PFSK-1 (cell line): ENCODE measurements at regions not wholly inside any gene's neighbourhood (a gene's known extent, or its start where the extent isn't known, plus 50 kb on each side); places are given as distances from the start of the nearest gene placed in this dataset.

ENCODE experiments used
- FOXP2 ChIP-seq: optimal IDR thresholded peaks from 2 replicates; pipeline ENCODE3; 2011; ENCODE audit warnings: borderline replicate concordance, control low read depth, inconsistent platforms; ENCODE audit not compliant: insufficient read depth; ENCODE audit errors: extremely low read length, extremely low read depth
- POLR2AphosphoS5 ChIP-seq: IDR thresholded peaks from 2 replicates; pipeline ENCODE4 v1.6.1; 2012; ENCODE audit warnings: low read depth, mild to moderate bottlenecking, control low read depth, low read length, moderate library complexity
- SIN3A ChIP-seq: IDR thresholded peaks from 2 replicates; pipeline ENCODE4 v1.6.1; 2012; ENCODE audit warnings: mild to moderate bottlenecking, low read length, moderate library complexity, borderline replicate concordance; ENCODE audit not compliant: insufficient read depth
- TAF1 ChIP-seq: IDR thresholded peaks from 2 replicates; pipeline ENCODE4 v1.6.1; 2012; ENCODE audit warnings: low read length, control low read depth, borderline replicate concordance; ENCODE audit not compliant: insufficient read depth
- TF ChIP-seq, protein P1 (sequence below), 2 experiments: IDR thresholded peaks; 2 replicates each; pipeline versions ENCODE4 v1.6.1 to v1.8.0; 2011 to 2012; ENCODE audit warnings: low read depth in 2 of 2, low read length in 2 of 2, control low read depth in 1 of 2, inconsistent platforms in 1 of 2, mild to moderate bottlenecking in 1 of 2, moderate library complexity in 1 of 2; ENCODE audit not compliant: insufficient read depth in 1 of 2

GRCh38 chr21:38591218-38591537 lies 92.9 kb upstream of the ERG start:
- TF ChIP-seq, protein P1, sequence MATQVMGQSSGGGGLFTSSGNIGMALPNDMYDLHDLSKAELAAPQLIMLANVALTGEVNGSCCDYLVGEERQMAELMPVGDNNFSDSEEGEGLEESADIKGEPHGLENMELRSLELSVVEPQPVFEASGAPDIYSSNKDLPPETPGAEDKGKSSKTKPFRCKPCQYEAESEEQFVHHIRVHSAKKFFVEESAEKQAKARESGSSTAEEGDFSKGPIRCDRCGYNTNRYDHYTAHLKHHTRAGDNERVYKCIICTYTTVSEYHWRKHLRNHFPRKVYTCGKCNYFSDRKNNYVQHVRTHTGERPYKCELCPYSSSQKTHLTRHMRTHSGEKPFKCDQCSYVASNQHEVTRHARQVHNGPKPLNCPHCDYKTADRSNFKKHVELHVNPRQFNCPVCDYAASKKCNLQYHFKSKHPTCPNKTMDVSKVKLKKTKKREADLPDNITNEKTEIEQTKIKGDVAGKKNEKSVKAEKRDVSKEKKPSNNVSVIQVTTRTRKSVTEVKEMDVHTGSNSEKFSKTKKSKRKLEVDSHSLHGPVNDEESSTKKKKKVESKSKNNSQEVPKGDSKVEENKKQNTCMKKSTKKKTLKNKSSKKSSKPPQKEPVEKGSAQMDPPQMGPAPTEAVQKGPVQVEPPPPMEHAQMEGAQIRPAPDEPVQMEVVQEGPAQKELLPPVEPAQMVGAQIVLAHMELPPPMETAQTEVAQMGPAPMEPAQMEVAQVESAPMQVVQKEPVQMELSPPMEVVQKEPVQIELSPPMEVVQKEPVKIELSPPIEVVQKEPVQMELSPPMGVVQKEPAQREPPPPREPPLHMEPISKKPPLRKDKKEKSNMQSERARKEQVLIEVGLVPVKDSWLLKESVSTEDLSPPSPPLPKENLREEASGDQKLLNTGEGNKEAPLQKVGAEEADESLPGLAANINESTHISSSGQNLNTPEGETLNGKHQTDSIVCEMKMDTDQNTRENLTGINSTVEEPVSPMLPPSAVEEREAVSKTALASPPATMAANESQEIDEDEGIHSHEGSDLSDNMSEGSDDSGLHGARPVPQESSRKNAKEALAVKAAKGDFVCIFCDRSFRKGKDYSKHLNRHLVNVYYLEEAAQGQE (IDR thresholded peaks at IDR 0.05; ENCODE audit: insufficient read depth in 1 of 2, low read depth in 2 of 2, low read length in 2 of 2) = no peak
- no peak for TF ChIP-seq TAF1
- TF ChIP-seq SIN3A = no peak
- no peak for TF ChIP-seq FOXP2
- TF ChIP-seq POLR2AphosphoS5 = no peak

DNA sequence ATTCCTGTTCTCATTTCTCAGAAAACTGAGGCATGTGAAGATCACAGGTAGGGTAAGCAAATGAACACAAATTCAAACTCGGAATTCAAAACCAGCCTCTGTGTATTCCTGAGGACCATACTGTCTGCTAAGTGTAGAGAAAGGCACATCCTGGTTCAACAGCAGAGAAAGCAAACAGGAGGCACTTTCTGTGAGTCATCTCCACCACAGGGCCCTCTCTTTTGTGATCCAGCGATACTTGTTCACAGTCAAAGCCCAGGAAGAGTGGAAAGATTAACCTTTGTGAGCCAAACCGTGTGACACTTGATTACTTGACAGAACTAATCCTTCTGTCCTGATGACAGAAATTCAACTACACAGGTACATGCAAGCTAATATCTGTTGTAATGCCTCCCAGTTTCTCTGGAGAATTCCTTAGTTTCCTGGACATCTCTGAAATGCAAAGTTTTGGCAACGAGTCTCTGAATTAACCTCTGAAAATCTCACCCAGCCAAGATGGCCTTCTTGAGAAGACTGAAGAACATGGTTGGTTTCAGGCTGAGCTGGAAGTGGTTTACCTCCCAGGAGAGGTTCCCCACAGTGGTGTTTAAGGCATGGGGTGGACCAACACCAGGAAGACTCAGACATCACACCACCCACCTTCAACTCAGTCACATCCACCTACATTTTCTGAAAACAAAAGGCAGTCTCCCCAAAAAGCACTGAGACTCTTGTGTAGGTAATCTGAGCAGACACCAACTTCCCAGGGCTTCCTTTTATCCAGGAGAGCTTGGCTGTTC lies 98.2 kb upstream of the ERG start:
- TF ChIP-seq POLR2AphosphoS5 = no peak
- no peak for TF ChIP-seq SIN3A
- TF ChIP-seq, protein P1 (IDR thresholded peaks at IDR 0.05; ENCODE audit: insufficient read depth in 1 of 2, low read depth in 2 of 2, low read length in 2 of 2) = no peak
- no peak for TF ChIP-seq TAF1

- TF ChIP-seq, protein P1 (IDR thresholded peaks at IDR 0.05; ENCODE audit: insufficient read depth in 1 of 2, low read depth in 2 of 2, low read length in 2 of 2) = no peak
- TF ChIP-seq POLR2AphosphoS5 (no peak), SIN3A (no peak), TAF1 (no peak), FOXP2 (no peak)
These were observed 99.1 kb upstream of the ERG start for GRCh38 chr21:38597421-38597820.

DNA sequence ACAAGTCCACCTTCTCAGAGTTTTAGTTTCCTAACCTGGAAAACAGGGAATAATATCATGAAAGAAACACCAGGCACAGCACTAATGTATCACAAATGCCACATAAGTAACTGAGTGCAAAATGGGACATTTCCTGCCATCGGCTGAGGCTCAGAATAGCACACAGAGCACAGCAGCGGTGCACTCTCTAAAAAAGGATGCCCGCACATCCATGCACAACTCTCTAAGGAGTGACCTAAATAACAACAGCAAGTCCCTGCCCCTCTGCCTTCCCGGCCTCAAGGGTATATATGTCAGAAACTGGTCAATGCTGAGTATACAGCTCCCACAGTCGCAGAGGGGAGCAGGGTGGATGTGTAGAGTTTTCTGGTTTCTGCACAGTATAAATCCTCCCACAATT lies 100.1 kb upstream of the ERG start:
- no peak for TF ChIP-seq SIN3A
- TF ChIP-seq, protein P1 (IDR thresholded peaks at IDR 0.05; ENCODE audit: insufficient read depth in 1 of 2, low read depth in 2 of 2, low read length in 2 of 2) = no peak
- no peak for TF ChIP-seq FOXP2
- no peak for TF ChIP-seq POLR2AphosphoS5
- no peak for TF ChIP-seq TAF1

- TF ChIP-seq SIN3A = no peak
- no peak for TF ChIP-seq POLR2AphosphoS5
- TF ChIP-seq, protein P1 (IDR thresholded peaks at IDR 0.05; ENCODE audit: insufficient read depth in 1 of 2, low read depth in 2 of 2, low read length in 2 of 2) = no peak
- no peak for TF ChIP-seq FOXP2
- TF ChIP-seq TAF1 = no peak
These were observed 101.2 kb upstream of the ERG start for GRCh38 chr21:38599381-38599975.
